GM21447 (cell line): ENCODE measurements at regions not wholly inside any gene's neighbourhood (a gene's known extent, or its start where the extent isn't known, plus 50 kb on each side); places are given as distances from the start of the nearest gene placed in this dataset.
"Not testable (repeated sequence)": the region's sequence is repeated elsewhere in the genome, so short reads cannot be mapped to it uniquely, and the experiment has no call there.

Experiments used
- ATAC-seq: cut with Tn5 transposase; IDR thresholded peaks from one replicate; pipeline ENCODE4 v1.9.1; 2021; ENCODE audit not compliant: unreplicated experiment

DNA sequence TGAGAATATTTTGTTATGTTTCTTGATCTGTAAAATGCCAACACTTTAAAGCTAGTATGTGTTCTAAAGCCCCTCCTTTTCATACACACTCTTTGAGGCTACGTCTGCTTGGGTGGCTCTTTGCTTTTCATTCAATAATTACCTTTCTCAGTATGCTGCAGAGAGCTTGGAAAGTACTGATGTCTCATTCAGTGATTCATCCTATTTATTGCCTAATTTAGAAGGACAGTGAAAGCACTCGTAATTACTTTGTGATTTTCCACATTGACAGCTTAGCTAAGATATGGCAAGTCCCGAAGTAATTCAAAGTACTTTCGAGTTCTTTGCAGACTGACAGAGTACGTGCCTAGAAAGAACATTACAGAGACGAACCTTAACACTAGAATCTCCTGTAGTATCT, 57.2 kb downstream of the BMP15 start:
- no peak for ATAC-seq

GRCh38 chrX:50968871-50969635, 58.5 kb downstream of the BMP15 start:
- not testable (repeated sequence) for ATAC-seq

DNA sequence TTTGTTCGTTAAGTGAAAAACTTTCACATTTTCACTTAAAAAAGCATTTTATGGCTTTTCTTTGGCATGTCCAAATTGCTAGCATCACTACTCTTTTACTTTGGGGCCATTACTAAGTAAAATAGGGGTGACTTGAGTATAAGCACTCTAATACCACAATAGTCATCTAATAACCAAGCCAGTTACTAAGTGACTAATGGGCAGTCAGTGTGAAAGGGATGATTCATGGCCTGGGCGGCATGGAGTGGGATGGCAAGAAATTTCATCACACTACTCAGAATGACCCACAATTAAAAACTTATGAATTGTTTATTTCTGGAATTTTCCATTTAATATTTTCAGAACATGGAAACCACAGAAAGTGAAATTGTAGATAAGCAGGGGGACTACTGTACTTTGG, 60.9 kb downstream of the BMP15 start:
- ATAC-seq: no peak

GRCh38 chrX:50973199-50973598, 62.7 kb downstream of the BMP15 start:
- no peak for ATAC-seq

DNA sequence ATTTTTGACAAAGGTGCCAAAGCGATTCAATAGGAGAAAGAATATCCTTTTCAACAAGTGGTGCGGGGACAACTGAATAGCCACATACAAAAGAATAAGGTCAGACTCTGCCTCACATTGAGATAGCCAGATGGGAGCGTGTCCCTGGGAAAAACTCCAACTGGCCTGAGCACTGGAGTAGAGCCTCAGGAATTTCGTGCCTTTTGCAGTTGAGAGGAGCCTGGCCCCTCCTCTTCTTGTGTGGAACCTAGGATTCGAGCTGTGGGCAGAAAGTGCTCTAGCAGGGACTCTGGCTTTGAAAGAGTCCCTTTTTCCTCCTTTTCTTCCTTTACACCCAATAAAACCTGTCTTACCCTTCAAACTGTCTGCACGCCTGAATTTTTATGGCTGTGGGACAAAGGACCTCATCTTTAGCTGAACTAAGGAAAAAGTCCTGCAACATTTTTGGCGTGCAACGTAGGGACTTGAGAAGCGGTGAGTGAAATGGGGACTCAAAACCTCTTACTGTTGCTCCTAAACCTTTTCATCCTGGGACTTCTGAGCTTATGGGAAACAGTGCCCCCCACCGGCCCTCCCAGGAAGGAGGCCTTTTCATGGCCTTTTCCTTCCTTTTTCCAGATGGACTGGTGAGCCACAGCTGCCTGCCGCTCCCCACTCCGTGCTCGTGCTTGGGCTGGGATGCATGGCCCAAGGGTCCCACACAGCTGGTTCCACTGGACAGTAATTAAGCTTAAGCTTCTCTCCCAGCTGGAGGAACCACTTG, 68.6 kb downstream of the BMP15 start:
- no peak for ATAC-seq

DNA sequence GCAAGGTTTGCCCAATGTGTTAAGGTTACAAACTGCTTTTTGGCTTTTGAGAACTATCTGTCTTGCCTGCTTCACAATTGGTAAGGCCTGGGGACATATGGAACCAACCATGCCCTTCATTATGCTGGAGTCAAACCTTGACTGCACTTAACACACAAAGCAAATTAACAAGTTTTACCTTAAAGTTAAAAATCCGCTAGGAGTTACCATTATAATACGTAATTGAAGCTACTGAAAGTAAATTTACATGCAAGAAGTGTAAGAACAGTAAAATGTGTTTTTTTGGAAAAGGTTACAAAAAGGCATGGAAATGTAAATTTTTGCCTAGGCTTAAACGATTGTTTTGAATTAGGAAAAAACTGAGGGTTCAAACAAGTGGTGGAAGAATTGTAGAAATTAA, 69.7 kb downstream of the BMP15 start:
- no peak for ATAC-seq

GRCh38 chrX:50988649-50989048, 78.1 kb downstream of the BMP15 start:
- no peak for ATAC-seq

GRCh38 chrX:50996930-50997329, 86.4 kb downstream of the BMP15 start:
- ATAC-seq: no peak

DNA sequence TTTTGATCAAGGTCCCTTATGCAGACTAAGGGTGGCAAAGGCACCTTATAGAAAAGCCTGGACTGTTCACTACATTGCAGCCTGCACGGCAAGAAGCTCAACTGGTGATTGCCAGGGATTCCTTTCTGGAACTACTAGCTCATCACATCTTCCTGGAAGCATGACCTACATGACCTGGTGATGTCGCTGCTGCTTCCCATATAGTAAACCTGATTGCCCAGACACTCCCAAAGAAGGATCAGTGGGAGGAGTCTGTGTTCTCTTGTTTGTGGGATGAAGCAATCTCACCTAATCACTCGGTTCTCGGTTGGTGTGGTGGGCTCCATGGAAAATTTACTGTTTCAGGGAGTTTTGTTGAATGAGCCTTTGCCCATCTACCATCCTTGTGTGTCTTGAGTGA, 89.8 kb downstream of the BMP15 start:
- not testable (repeated sequence) for ATAC-seq

DNA sequence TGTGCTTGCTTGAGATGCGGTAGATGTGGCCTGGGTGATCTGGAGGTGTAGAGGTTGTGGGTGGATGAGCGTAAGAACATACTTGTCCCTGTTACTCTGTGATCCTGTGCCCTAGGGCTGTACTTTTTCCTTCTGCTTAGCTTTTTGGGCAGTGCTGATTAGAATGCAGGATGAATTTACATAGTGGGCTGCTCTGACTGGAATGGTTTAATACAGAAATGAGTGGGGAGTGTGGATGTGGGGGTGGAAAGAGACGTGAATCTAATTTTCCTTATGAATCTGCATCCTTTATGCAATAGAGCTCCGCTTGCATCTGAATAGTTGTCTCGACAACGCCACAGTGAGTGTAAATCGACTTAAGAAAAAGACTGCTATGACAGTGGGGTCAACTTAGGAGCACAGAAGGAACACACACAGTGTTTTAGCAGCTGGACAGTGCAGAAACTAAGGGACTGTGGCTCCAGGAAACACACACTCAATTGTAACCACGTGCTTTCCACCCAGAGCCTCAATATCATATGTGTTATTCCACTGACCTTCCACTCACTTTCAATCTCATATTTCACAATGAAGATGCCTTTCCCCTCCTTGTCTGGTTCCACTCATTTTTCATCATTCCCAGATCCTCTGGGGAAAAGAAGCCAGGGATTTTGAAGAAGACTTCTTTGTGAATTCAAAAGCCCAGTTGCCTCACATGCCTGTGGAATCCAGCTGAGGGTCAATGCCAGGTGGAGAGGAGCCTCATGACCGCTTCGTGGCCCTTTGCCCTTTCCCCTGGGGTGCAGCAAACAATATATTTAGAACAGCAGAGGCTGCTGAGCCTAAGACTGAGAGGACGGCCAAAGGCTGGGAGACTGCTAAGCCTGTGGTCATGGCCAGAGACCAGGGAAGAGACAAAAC, 91.4 kb downstream of the BMP15 start:
- ATAC-seq: not testable (repeated sequence)

DNA sequence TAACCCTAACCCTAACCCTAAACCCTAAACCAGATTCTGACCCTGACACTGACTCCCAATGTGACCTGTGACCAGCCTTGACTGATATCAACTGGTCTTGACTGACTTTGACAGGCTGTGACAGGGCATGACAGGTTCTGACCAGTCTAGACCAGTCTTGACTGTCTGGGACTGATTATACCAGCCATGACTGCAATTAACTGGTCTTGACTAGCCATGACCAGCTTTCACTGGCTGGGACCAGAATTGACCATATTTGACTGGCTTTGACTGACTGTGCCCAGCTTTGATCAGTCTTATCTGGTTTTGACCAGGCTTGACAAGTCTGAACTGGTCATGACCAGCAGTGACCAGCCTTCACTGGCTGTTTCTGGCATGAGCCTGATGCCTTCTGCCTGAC, 95.5 kb downstream of the BMP15 start:
- ATAC-seq: no peak

GRCh38 chrX:51024106-51024696, 113.7 kb downstream of the BMP15 start:
- ATAC-seq: peak; percentile 89

- ATAC-seq: no peak
Observed at GRCh38 chrX:51026862-51027261, 116.3 kb downstream of the BMP15 start.

- ATAC-seq: no peak
Observed at GRCh38 chrX:51035746-51036145, 125.2 kb downstream of the BMP15 start.

- no peak for ATAC-seq
Observed at GRCh38 chrX:51047950-51048349, 137.4 kb downstream of the BMP15 start.

GRCh38 chrX:51053741-51054140, 143.2 kb downstream of the BMP15 start:
- no peak for ATAC-seq

GRCh38 chrX:51098046-51098445, 187.5 kb downstream of the BMP15 start:
- no peak for ATAC-seq

DNA sequence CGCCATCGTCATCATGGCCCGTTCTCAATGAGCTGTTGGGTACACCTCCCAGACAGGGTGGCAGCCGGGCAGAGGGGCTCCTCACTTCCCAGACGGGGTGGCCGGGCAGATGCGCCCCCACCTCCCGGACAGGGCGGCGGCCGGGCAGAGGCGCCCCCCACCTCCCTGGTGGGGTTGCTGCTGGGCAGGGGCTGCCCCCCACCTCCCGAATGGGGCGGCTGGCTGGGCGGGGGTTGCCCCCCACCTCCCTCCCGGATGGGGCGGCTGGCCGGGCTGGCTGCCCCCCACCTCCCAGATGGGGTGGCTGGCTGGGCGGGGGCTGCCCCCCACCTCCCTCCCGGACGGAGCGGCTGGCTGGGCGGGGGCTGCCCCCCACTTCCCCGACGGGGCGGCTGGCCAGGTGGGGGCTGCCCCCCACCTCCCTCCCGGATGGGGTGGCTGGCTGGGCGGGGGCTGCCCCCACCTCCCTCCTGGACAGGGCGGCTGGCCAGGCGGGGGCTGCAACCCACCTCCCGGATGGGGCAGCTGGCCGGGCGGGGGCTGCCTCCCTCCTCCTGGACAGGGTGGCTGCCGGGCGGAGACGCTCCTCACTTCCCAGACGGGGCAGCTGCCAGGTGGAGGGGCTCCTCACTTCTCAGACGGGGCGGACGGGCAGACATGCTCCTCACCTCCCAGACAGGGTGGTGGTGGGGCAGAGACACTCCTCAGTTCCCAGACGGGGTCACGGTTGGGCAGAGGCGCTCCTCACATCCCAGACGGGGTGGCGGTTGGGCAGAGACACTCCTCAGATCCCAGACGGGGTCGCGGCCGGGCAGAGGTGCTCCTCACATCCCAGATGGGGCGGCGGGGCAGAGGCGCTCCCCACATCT, 208.8 kb downstream of the BMP15 start:
- not testable (repeated sequence) for ATAC-seq

DNA sequence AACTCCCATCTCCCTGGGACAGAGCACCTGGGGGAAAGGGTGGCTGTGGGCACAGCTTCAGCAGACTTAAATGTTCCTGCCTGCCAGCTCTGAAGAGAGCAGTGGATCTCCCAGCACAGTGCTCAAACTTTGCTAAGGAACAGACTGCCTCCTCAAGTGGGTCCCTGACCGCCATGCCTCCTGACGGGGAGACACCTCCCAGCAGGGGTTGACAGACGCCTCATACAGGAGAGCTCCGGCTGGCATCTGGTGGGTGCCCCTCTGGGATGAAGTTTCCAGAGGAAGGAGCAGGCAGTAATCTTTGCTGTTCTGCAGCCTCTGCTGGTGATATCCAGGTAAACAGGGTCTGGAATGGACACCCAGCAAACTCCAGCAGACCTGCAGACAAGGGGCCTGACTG, 206.9 kb upstream of the NUDT10 start:
- not testable (repeated sequence) for ATAC-seq

DNA sequence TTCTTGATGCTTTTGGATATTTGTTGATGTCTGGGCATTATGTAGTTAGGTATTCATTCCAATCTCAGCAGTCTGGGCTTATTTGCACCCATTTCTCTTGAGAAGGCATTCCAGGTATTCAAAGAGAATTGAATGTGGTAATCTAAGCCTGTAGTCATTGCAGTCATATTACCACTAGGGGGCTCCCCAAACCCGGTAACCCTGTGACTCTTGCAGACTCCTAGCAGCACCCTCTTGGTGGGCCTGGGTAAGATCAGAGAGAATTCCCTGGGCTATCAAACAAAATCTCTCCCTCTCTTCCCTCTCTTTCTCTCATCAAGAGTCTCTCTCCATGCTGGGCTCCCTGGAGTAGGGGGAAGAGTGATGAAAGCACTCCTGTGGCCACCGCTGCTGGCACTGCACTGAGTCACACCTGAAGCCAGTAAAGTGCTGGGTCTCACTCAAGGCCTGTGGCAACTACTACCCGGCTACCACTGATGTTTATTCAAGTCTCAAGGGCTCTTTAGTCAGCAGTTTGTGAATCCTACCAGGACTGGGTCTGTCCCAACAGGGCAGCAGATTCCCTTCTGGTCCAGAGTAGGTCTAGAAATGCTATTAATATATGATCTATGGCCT, 187.7 kb upstream of the NUDT10 start:
- peak; percentile 60 for ATAC-seq
